ENCODE measurements at regions not wholly inside any gene's neighbourhood (a gene's known extent, or its start where the extent isn't known, plus 50 kb on each side); places are given as distances from the start of the nearest gene placed in this dataset.

GRCh38 chr9:135228345-135228982 is 141.0 kb downstream of the OLFM1 start:
- Histone ChIP-seq H3K27ac (no peak overlapping the region), H3K36me3 (no peaks in the 10 kb centered on the region), H3K9me3 (no peaks in the 10 kb centered on the region), H3K4me3 (ENCODE audit: low read depth in 1 of 2, low read length in 1 of 2) (no peak overlapping the region), H3K27me3 (peaks cover 12% of the 10 kb centered on the region), H3K4me1 (ENCODE audit: control insufficient read depth in 1 of 2, insufficient read depth in 1 of 2, low read depth in 1 of 2, low read length in 1 of 2) (no peaks in the 10 kb centered on the region)
- TF ChIP-seq CTCF (IDR thresholded peaks at IDR 0.05), result no peak

- H3K4me1 ChIP-seq (ENCODE audit: control insufficient read depth in 1 of 2, insufficient read depth in 1 of 2, low read depth in 1 of 2, low read length in 1 of 2), result no peaks in the 10 kb centered on the region
- H3K36me3 ChIP-seq, result no peaks in the 10 kb centered on the region
- no peaks in the 10 kb centered on the region for H3K9me3 ChIP-seq
- no peak for TF ChIP-seq CTCF (IDR thresholded peaks at IDR 0.05)
- no peak overlapping the region for H3K27ac ChIP-seq
- H3K27me3 ChIP-seq, result peaks cover 12% of the 10 kb centered on the region
- no peak overlapping the region for H3K4me3 ChIP-seq (ENCODE audit: low read depth in 1 of 2, low read length in 1 of 2)
Measured at GRCh38 chr9:135228983-135229625, 141.6 kb downstream of the OLFM1 start.

GRCh38 chr9:135229701-135230385 is 142.4 kb downstream of the OLFM1 start:
- no peak for TF ChIP-seq CTCF (IDR thresholded peaks at IDR 0.05)
- Histone ChIP-seq H3K36me3 (no peaks in the 10 kb centered on the region), H3K27ac (no peak overlapping the region), H3K4me1 (ENCODE audit: control insufficient read depth in 1 of 2, insufficient read depth in 1 of 2, low read depth in 1 of 2, low read length in 1 of 2) (no peaks in the 10 kb centered on the region), H3K4me3 (ENCODE audit: low read depth in 1 of 2, low read length in 1 of 2) (no peak overlapping the region), H3K9me3 (no peaks in the 10 kb centered on the region), H3K27me3 (peaks cover 12% of the 10 kb centered on the region)

- no peak for TF ChIP-seq CTCF (IDR thresholded peaks at IDR 0.05)
- H3K27me3 ChIP-seq, result peaks cover 12% of the 10 kb centered on the region
- H3K36me3 ChIP-seq, result no peaks in the 10 kb centered on the region
- no peak overlapping the region for H3K4me3 ChIP-seq (ENCODE audit: low read depth in 1 of 2, low read length in 1 of 2)
- no peak overlapping the region for H3K27ac ChIP-seq
- H3K9me3 ChIP-seq, result no peaks in the 10 kb centered on the region
- H3K4me1 ChIP-seq (ENCODE audit: control insufficient read depth in 1 of 2, insufficient read depth in 1 of 2, low read depth in 1 of 2, low read length in 1 of 2), result no peaks in the 10 kb centered on the region
Measured at GRCh38 chr9:135230386-135230765, 142.9 kb downstream of the OLFM1 start.

GRCh38 chr9:135230817-135231520 is 143.5 kb downstream of the OLFM1 start:
- no peaks in the 10 kb centered on the region for H3K4me1 ChIP-seq (ENCODE audit: control insufficient read depth in 1 of 2, insufficient read depth in 1 of 2, low read depth in 1 of 2, low read length in 1 of 2)
- H3K36me3 ChIP-seq, result no peaks in the 10 kb centered on the region
- H3K27ac ChIP-seq, result no peak overlapping the region
- H3K4me3 ChIP-seq (ENCODE audit: low read depth in 1 of 2, low read length in 1 of 2), result no peak overlapping the region
- no peak for TF ChIP-seq CTCF (IDR thresholded peaks at IDR 0.05)
- no peaks in the 10 kb centered on the region for H3K9me3 ChIP-seq
- H3K27me3 ChIP-seq, result peaks cover 12% of the 10 kb centered on the region

Data from neutrophil (primary cell).